Liver (tissue), 7 donors: ENCODE measurements at regions not wholly inside any gene's neighbourhood (a gene's known extent, or its start where the extent isn't known, plus 50 kb on each side); places are given as distances from the start of the nearest gene placed in this dataset.

Experiments
- DNase-seq: peaks from one replicate; pipeline ENCODE4 v3.0.0-alpha.2; 2017; ENCODE audit warnings: low spot score
- H3K27ac ChIP-seq, 2 donors: one replicate each; pipeline ENCODE4 v1.7.0; 2013; ENCODE audit warnings: inconsistent platforms in 2 of 2, low read length in 2 of 2, control low read depth in 1 of 2, low read depth in 1 of 2, mild to moderate bottlenecking in 1 of 2
- H3K27me3 ChIP-seq, 4 donors: one replicate each; pipeline versions ENCODE4 v1.6.1 to v1.7.0; 2013; ENCODE audit warnings: low read length in 3 of 4, inconsistent platforms in 1 of 4, mild to moderate bottlenecking in 1 of 4, moderate library complexity in 1 of 4; ENCODE audit not compliant: control insufficient read depth in 4 of 4, insufficient read depth in 4 of 4
- H3K36me3 ChIP-seq, 4 donors: one replicate each; pipeline versions ENCODE4 v1.6.1 to v1.7.0; 2013; ENCODE audit warnings: low read length in 3 of 4, mild to moderate bottlenecking in 3 of 4, low read depth in 1 of 4, moderate library complexity in 1 of 4; ENCODE audit not compliant: control insufficient read depth in 4 of 4, insufficient read depth in 3 of 4
- H3K4me1 ChIP-seq, 4 donors: one replicate each; pipeline versions ENCODE4 v1.6.1 to v1.7.0; 2013; ENCODE audit warnings: low read length in 3 of 4, mild to moderate bottlenecking in 3 of 4, moderate library complexity in 1 of 4; ENCODE audit not compliant: control insufficient read depth in 4 of 4, insufficient read depth in 4 of 4
- H3K4me3 ChIP-seq, 3 donors: one replicate each; pipeline versions ENCODE4 v1.6.1 to v1.7.0; 2013; ENCODE audit warnings: low read length in 3 of 3, control low read depth in 1 of 3, low read depth in 1 of 3, mild to moderate bottlenecking in 1 of 3
- H3K9ac ChIP-seq, 2 donors: one replicate each; pipeline ENCODE4 v1.7.0; 2013; ENCODE audit warnings: low read length in 2 of 2, mild to moderate bottlenecking in 2 of 2, moderate library complexity in 2 of 2, control low read depth in 1 of 2, low read depth in 1 of 2
- H3K9me3 ChIP-seq, 4 donors: one replicate each; pipeline versions ENCODE4 v1.6.1 to v1.7.0; 2013; ENCODE audit warnings: low read length in 3 of 4; ENCODE audit not compliant: control insufficient read depth in 4 of 4
- ATF3 ChIP-seq: IDR thresholded peaks from 2 replicates; pipeline ENCODE4 v1.6.1; 2016; ENCODE audit warnings: antibody characterized with exemption
- EGR1 ChIP-seq, 2 donors: IDR thresholded peaks; 2 replicates each; pipeline ENCODE4 v1.6.1; 2016 to 2018; ENCODE audit warnings: antibody characterized with exemption in 2 of 2, low read depth in 2 of 2
- FOXA1 ChIP-seq: IDR thresholded peaks from 2 replicates; pipeline ENCODE4 v1.6.1; 2016; ENCODE audit warnings: antibody characterized with exemption
- FOXA2 ChIP-seq: IDR thresholded peaks from 2 replicates; pipeline ENCODE4 v1.6.1; 2016; ENCODE audit warnings: antibody characterized with exemption
- HNF4A ChIP-seq, 2 donors: conservative IDR thresholded peaks; 2 replicates each; pipeline ENCODE4 v1.6.1; 2016; ENCODE audit warnings: antibody characterized with exemption in 2 of 2, mild to moderate bottlenecking in 2 of 2
- HNF4G ChIP-seq: IDR thresholded peaks from 2 replicates; pipeline ENCODE4 v1.6.1; 2016; ENCODE audit warnings: antibody characterized with exemption
- JUND ChIP-seq, 2 donors: IDR thresholded peaks; 2 replicates each; pipeline ENCODE4 v1.6.1; 2016; ENCODE audit warnings: antibody characterized with exemption in 2 of 2
- MAX ChIP-seq: IDR thresholded peaks from 2 replicates; pipeline ENCODE4 v1.6.1; 2016; ENCODE audit warnings: antibody characterized with exemption
- RAD21 ChIP-seq, 2 donors: IDR thresholded peaks; 2 replicates each; pipeline ENCODE4 v1.6.1; 2016; ENCODE audit warnings: antibody characterized with exemption in 2 of 2, mild to moderate bottlenecking in 2 of 2
- REST ChIP-seq: IDR thresholded peaks from 2 replicates; pipeline ENCODE4 v1.6.1; 2016; ENCODE audit warnings: antibody characterized with exemption, mild to moderate bottlenecking
- RXRA ChIP-seq, 2 donors: IDR thresholded peaks; 2 replicates each; pipeline ENCODE4 v1.6.1; 2017 to 2018; ENCODE audit warnings: antibody characterized with exemption in 2 of 2, mild to moderate bottlenecking in 1 of 2
- SP1 ChIP-seq: IDR thresholded peaks from 2 replicates; pipeline ENCODE4 v1.6.1; 2018; ENCODE audit warnings: antibody characterized with exemption, mild to moderate bottlenecking
- TAF1 ChIP-seq: conservative IDR thresholded peaks from 2 replicates; pipeline ENCODE4 v1.6.1; 2016; ENCODE audit warnings: antibody characterized with exemption, mild to moderate bottlenecking
- YY1 ChIP-seq: IDR thresholded peaks from 2 replicates; pipeline ENCODE4 v1.6.1; 2016; ENCODE audit warnings: antibody characterized with exemption, mild to moderate bottlenecking
- ZBTB33 ChIP-seq: IDR thresholded peaks from 2 replicates; pipeline ENCODE4 v1.6.1; 2016; ENCODE audit warnings: antibody characterized with exemption
- WGBS: extraction: QIAGEN DNeasy Blood & Tissue Kit; methylation state at CpG from one replicate; pipeline ENCODE4 v1.1.7; 2013; 5-methylcytosine and 5-hydroxymethylcytosine counted together
- donor health status: healthy.
- donor health status: healthy.
- donor health status: healthy.
- donor health status: healthy.

- Histone ChIP-seq H3K4me1 (no peaks in the 10 kb centered on the region), H3K36me3 (no peaks in the 10 kb centered on the region), H3K9me3 (peaks cover 0 to 2% (median 0%) of the 10 kb centered on the region in 4 donors), H3K4me3 (no peak overlapping the region), H3K27ac (no peak overlapping the region), H3K9ac (no peak overlapping the region), H3K27me3 (no peaks in the 10 kb centered on the region)
- no peak for DNase-seq
- TF ChIP-seq SP1 (no peak), JUND (IDR thresholded peaks at IDR 0.05) (no peak), REST (no peak), RAD21 (IDR thresholded peaks at IDR 0.05) (no peak), FOXA2 (no peak)
- WGBS, result 39% methylated on average over 6 of the region's 6 CpGs
Observed at GRCh38 chr4:181432335-181432734, 810.9 kb upstream of the TENM3 start.

- TF ChIP-seq RXRA (IDR thresholded peaks at IDR 0.05) (no peak), FOXA1 (no peak), YY1 (no peak), HNF4G (no peak), FOXA2 (no peak), EGR1 (IDR thresholded peaks at IDR 0.05; ENCODE audit: low read depth in 2 of 2) (no peak), ATF3 (no peak), ZBTB33 (no peak), RAD21 (IDR thresholded peaks at IDR 0.05) (no peak), HNF4A (conservative IDR thresholded peaks at IDR 0.05) (no peak), TAF1 (no peak), MAX (no peak), REST (no peak)
- Histone ChIP-seq H3K4me3 (no peak overlapping the region), H3K27me3 (no peaks in the 10 kb centered on the region), H3K4me1 (no peaks in the 10 kb centered on the region), H3K27ac (no peak overlapping the region), H3K9me3 (peaks cover 0 to 2% (median 0%) of the 10 kb centered on the region in 4 donors), H3K36me3 (no peaks in the 10 kb centered on the region), H3K9ac (no peak overlapping the region)
- no peak for DNase-seq
- 77% methylated on average over 7 of the region's 7 CpGs for WGBS
Observed at GRCh38 chr4:181437895-181438294, 805.3 kb upstream of the TENM3 start.
